GM21737 (cell line): ENCODE measurements at regions not wholly inside any gene's neighbourhood (a gene's known extent, or its start where the extent isn't known, plus 50 kb on each side); places are given as distances from the start of the nearest gene placed in this dataset.

Source experiments
- ATAC-seq: cut with Tn5 transposase; IDR thresholded peaks from one replicate; pipeline ENCODE4 v1.9.1; 2021; ENCODE audit warnings: mild to moderate bottlenecking, moderate library complexity; ENCODE audit not compliant: unreplicated experiment

- ATAC-seq = no peak
Observed at GRCh38 chr15:96274087-96274440, 56.4 kb upstream of the NR2F2 start.

DNA sequence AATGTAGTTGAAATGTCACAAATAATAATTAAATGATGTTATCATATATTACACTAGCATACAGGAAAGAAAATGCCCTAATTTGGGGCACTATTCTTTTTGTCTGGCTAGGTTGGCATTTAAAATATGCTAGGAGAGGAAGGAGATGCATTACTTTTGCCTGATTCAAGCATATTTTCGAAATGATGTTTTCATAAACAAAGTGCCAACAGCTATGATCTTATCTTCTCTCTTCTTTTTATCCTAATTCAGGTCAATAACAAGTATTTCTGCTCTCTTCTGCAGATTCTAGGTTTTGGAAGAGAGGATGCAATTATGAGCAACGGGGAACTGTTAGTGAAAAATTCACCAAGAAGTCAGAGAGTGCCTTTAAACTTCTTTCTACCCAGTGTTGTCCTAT is 55.8 kb upstream of the NR2F2 start:
- no peak for ATAC-seq

GRCh38 chr15:96276438-96277210 is 53.9 kb upstream of the NR2F2 start:
- no peak for ATAC-seq
